ENCODE measurements at regions not wholly inside any gene's neighbourhood (a gene's known extent, or its start where the extent isn't known, plus 50 kb on each side); places are given as distances from the start of the nearest gene placed in this dataset.

DNA sequence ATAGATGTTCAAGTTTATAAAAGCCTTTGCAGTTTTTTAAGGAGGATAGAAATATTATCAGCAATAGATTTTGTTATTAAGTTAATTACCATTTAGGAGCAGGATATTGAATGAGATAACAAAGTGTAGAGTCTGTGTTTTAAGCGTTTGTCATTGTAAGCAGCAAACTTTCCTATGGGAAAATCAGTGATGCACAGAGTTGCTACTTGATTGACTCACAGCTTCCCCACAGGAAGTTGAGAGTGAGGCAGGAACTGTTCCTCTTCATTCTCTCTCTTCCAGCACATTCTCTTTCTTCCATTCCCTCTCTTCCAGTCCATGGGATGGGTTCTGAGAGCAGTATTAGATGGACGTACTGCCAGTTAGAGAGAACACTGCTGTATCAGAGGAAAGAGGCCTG, 867.7 kb upstream of the AGA start:
- Histone ChIP-seq H3K27ac (ENCODE audit: low read depth, low read length) (no peak overlapping the region), H3K9ac (ENCODE audit: low read depth in 1 of 3, low read length in 3 of 3) (no peak overlapping the region), H3K9me3 (ENCODE audit: control insufficient read depth in 3 of 3, low read length in 3 of 3) (no peaks in the 10 kb centered on the region), H3K4me1 (ENCODE audit: control insufficient read depth in 3 of 3, insufficient read depth in 3 of 3, low read length in 3 of 3) (no peaks in the 10 kb centered on the region), H3K27me3 (ENCODE audit: control insufficient read depth in 3 of 3, insufficient read depth in 3 of 3, low read length in 3 of 3) (no peaks in the 10 kb centered on the region), H3K4me3 (ENCODE audit: low read length in 3 of 3) (no peak overlapping the region), H3K36me3 (ENCODE audit: control insufficient read depth in 3 of 3, insufficient read depth in 3 of 3, low read length in 3 of 3) (no peaks in the 10 kb centered on the region)

DNA sequence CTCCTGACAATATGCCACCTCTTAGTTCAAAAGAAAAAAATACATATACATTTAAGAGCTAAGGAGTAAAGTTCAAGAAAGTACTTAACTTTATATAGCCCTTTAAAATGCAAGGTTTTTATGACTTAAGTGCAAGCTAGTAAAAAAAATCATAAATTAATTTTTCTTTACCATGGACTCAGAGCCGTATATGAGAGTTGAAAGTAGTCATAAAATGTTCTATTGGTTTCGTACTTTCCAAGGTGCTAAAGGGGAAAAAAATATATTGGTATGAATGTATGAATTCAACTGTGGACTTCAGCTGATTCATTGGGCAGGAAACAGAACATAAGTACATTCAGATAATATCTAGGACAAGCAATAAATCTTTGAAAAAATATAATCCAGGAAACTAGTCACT, 869.8 kb upstream of the AGA start:
- Histone ChIP-seq H3K4me3 (ENCODE audit: low read length in 3 of 3) (no peak overlapping the region), H3K9ac (ENCODE audit: low read depth in 1 of 3, low read length in 3 of 3) (no peak overlapping the region)

GRCh38 chr4:178314287-178314686, 872.0 kb upstream of the AGA start:
- Histone ChIP-seq H3K27me3 (ENCODE audit: control insufficient read depth in 3 of 3, insufficient read depth in 3 of 3, low read length in 3 of 3) (no peaks in the 10 kb centered on the region), H3K27ac (ENCODE audit: low read depth, low read length) (no peak overlapping the region), H3K36me3 (ENCODE audit: control insufficient read depth in 3 of 3, insufficient read depth in 3 of 3, low read length in 3 of 3) (no peaks in the 10 kb centered on the region)

More for the DNA sequence above, 869.8 kb upstream of the AGA start:
- Histone ChIP-seq H3K9me3 (ENCODE audit: control insufficient read depth in 3 of 3, low read length in 3 of 3) (no peaks in the 10 kb centered on the region), H3K27me3 (ENCODE audit: control insufficient read depth in 3 of 3, insufficient read depth in 3 of 3, low read length in 3 of 3) (no peaks in the 10 kb centered on the region), H3K36me3 (ENCODE audit: control insufficient read depth in 3 of 3, insufficient read depth in 3 of 3, low read length in 3 of 3) (no peaks in the 10 kb centered on the region), H3K4me1 (ENCODE audit: control insufficient read depth in 3 of 3, insufficient read depth in 3 of 3, low read length in 3 of 3) (no peaks in the 10 kb centered on the region), H3K27ac (ENCODE audit: low read depth, low read length) (no peak overlapping the region)

DNA sequence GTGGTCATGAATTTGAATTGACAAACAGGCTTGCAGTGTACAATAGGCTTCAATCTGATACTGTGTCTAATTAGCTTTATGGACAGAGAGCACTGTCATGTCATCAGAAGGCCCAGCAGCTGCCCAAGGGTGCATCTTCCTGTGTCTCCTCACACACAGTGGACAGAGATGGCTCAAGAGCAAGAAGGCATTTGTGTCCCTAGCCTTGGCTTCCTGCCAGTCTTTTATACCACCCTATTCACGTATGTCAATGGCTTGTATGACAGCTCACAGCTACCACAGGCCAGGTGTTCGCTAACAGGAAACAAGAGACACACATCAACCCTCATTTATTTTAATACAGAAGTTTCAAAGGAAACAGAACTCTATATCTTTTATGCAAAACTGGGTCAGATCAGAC, 874.0 kb upstream of the AGA start:
- no peak overlapping the region for H3K9ac ChIP-seq (ENCODE audit: low read depth in 1 of 3, low read length in 3 of 3)
- no peak overlapping the region for H3K27ac ChIP-seq (ENCODE audit: low read depth, low read length)
- H3K27me3 ChIP-seq (ENCODE audit: control insufficient read depth in 3 of 3, insufficient read depth in 3 of 3, low read length in 3 of 3), result no peaks in the 10 kb centered on the region
- H3K36me3 ChIP-seq (ENCODE audit: control insufficient read depth in 3 of 3, insufficient read depth in 3 of 3, low read length in 3 of 3), result no peaks in the 10 kb centered on the region
- no peaks in the 10 kb centered on the region for H3K9me3 ChIP-seq (ENCODE audit: control insufficient read depth in 3 of 3, low read length in 3 of 3)
- no peaks in the 10 kb centered on the region for H3K4me1 ChIP-seq (ENCODE audit: control insufficient read depth in 3 of 3, insufficient read depth in 3 of 3, low read length in 3 of 3)
- H3K4me3 ChIP-seq (ENCODE audit: low read length in 3 of 3), result no peak overlapping the region

More at GRCh38 chr4:178314287-178314686, 872.0 kb upstream of the AGA start:
- H3K4me3 ChIP-seq (ENCODE audit: low read length in 3 of 3), result no peak overlapping the region
- H3K4me1 ChIP-seq (ENCODE audit: control insufficient read depth in 3 of 3, insufficient read depth in 3 of 3, low read length in 3 of 3), result no peaks in the 10 kb centered on the region
- no peaks in the 10 kb centered on the region for H3K9me3 ChIP-seq (ENCODE audit: control insufficient read depth in 3 of 3, low read length in 3 of 3)
- no peak overlapping the region for H3K9ac ChIP-seq (ENCODE audit: low read depth in 1 of 3, low read length in 3 of 3)

- no peaks in the 10 kb centered on the region for H3K4me1 ChIP-seq (ENCODE audit: control insufficient read depth in 3 of 3, insufficient read depth in 3 of 3, low read length in 3 of 3)
- no peak overlapping the region for H3K4me3 ChIP-seq (ENCODE audit: low read length in 3 of 3)
- no peaks in the 10 kb centered on the region for H3K9me3 ChIP-seq (ENCODE audit: control insufficient read depth in 3 of 3, low read length in 3 of 3)
- no peak overlapping the region for H3K9ac ChIP-seq (ENCODE audit: low read depth in 1 of 3, low read length in 3 of 3)
- H3K27ac ChIP-seq (ENCODE audit: low read depth, low read length), result no peak overlapping the region
- H3K27me3 ChIP-seq (ENCODE audit: control insufficient read depth in 3 of 3, insufficient read depth in 3 of 3, low read length in 3 of 3), result no peaks in the 10 kb centered on the region
- no peaks in the 10 kb centered on the region for H3K36me3 ChIP-seq (ENCODE audit: control insufficient read depth in 3 of 3, insufficient read depth in 3 of 3, low read length in 3 of 3)
These were observed 877.8 kb upstream of the AGA start for GRCh38 chr4:178320003-178320402.

DNA sequence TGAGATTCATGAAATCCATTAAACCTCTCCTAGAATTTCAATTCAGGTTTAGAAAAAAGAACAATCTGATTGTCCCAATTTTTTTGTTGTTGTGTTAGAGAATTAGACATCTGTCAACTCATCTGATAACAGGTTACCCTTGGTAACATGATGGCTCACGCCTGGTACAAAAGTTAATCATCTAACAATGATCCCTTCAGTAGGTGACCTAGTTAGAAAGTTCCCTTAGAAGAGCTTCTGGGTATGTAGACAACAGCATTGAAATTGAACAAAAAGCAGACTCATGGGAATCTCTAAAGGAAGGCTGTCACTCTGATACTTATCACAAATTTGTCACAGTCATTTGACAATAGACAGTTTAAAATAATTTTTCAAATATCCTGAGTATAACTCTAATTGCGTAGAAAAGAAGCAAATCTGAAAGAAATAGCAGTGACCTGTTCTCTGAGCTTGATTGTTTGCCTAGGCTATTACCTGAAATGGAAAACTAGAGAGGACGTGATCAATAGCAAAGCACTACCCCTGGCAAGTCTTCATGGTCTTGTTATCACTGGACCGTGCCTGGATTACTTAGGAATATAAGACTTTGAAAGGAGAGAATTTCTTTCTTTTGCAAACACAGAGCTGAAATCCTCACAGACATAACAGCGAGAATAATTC, 880.4 kb upstream of the AGA start:
- no peaks in the 10 kb centered on the region for H3K36me3 ChIP-seq (ENCODE audit: control insufficient read depth in 3 of 3, insufficient read depth in 3 of 3, low read length in 3 of 3)
- H3K27ac ChIP-seq (ENCODE audit: low read depth, low read length), result no peak overlapping the region

DNA sequence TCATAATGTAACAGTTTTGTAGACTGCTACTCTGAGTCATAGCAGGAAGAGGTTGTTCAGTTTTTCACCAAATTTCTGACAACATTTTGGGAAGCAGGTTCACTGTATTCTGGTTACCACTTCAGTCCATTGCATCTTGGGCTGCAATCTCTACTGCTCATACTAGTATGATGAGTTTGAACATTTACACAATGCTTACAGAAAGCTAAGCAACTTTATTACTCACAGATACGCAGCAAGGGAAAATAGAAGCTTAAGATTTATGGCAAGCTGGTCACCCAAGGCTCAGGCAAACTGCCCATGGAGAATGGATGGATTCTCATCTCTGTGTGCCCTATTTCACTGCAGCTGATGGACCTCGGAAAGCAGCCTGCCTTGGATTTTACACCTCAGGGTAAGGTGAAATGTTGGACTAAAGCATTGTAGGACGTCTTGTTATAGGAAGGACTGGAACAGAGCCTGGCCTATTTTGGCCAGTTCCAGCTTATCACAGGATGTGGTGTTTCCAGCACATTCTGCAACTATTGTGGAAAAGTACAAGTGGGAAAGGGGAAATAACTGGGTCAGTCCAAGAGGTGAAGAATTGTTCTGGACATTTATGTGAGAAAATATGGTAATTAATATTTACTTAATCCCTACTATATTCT, 887.1 kb upstream of the AGA start:
- Histone ChIP-seq H3K36me3 (ENCODE audit: control insufficient read depth in 3 of 3, insufficient read depth in 3 of 3, low read length in 3 of 3) (no peaks in the 10 kb centered on the region), H3K4me3 (ENCODE audit: low read length in 3 of 3) (no peak overlapping the region), H3K4me1 (ENCODE audit: control insufficient read depth in 3 of 3, insufficient read depth in 3 of 3, low read length in 3 of 3) (no peaks in the 10 kb centered on the region), H3K9ac (ENCODE audit: low read depth in 1 of 3, low read length in 3 of 3) (no peak overlapping the region), H3K27ac (ENCODE audit: low read depth, low read length) (no peak overlapping the region), H3K27me3 (ENCODE audit: control insufficient read depth in 3 of 3, insufficient read depth in 3 of 3, low read length in 3 of 3) (no peaks in the 10 kb centered on the region), H3K9me3 (ENCODE audit: control insufficient read depth in 3 of 3, low read length in 3 of 3) (no peaks in the 10 kb centered on the region)

More for the DNA sequence above, 880.4 kb upstream of the AGA start:
- Histone ChIP-seq H3K27me3 (ENCODE audit: control insufficient read depth in 3 of 3, insufficient read depth in 3 of 3, low read length in 3 of 3) (no peaks in the 10 kb centered on the region), H3K9me3 (ENCODE audit: control insufficient read depth in 3 of 3, low read length in 3 of 3) (no peaks in the 10 kb centered on the region), H3K4me1 (ENCODE audit: control insufficient read depth in 3 of 3, insufficient read depth in 3 of 3, low read length in 3 of 3) (no peaks in the 10 kb centered on the region), H3K4me3 (ENCODE audit: low read length in 3 of 3) (no peak overlapping the region), H3K9ac (ENCODE audit: low read depth in 1 of 3, low read length in 3 of 3) (no peak overlapping the region)

GRCh38 chr4:178333355-178333754, 891.1 kb upstream of the AGA start:
- no peak overlapping the region for H3K9ac ChIP-seq (ENCODE audit: low read depth in 1 of 3, low read length in 3 of 3)
- no peak overlapping the region for H3K4me3 ChIP-seq (ENCODE audit: low read length in 3 of 3)
- no peaks in the 10 kb centered on the region for H3K4me1 ChIP-seq (ENCODE audit: control insufficient read depth in 3 of 3, insufficient read depth in 3 of 3, low read length in 3 of 3)
- no peaks in the 10 kb centered on the region for H3K27me3 ChIP-seq (ENCODE audit: control insufficient read depth in 3 of 3, insufficient read depth in 3 of 3, low read length in 3 of 3)
- no peaks in the 10 kb centered on the region for H3K36me3 ChIP-seq (ENCODE audit: control insufficient read depth in 3 of 3, insufficient read depth in 3 of 3, low read length in 3 of 3)
- H3K27ac ChIP-seq (ENCODE audit: low read depth, low read length), result no peak overlapping the region
- H3K9me3 ChIP-seq (ENCODE audit: control insufficient read depth in 3 of 3, low read length in 3 of 3), result no peaks in the 10 kb centered on the region

DNA sequence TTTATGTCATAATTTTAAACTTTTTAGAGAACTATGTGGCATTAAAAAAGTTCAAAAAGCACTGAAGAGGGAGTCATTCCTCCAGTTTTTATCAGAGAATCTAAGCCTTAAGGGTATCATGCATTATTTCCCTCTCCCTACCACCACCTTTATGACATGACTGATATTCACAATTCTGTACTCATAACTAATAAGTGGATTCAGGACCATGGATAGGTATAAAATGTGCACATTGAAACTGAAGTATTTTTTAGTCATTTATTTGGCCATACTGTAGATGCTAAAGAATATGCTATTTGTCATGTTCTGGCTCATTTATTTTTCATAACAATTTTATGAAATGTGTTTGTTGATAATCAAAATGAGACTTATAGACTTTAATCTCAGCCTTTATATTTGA, 897.5 kb upstream of the AGA start:
- no peak overlapping the region for H3K27ac ChIP-seq (ENCODE audit: low read depth, low read length)
- no peaks in the 10 kb centered on the region for H3K27me3 ChIP-seq (ENCODE audit: control insufficient read depth in 3 of 3, insufficient read depth in 3 of 3, low read length in 3 of 3)
- no peaks in the 10 kb centered on the region for H3K9me3 ChIP-seq (ENCODE audit: control insufficient read depth in 3 of 3, low read length in 3 of 3)
- H3K36me3 ChIP-seq (ENCODE audit: control insufficient read depth in 3 of 3, insufficient read depth in 3 of 3, low read length in 3 of 3), result no peaks in the 10 kb centered on the region
- no peaks in the 10 kb centered on the region for H3K4me1 ChIP-seq (ENCODE audit: control insufficient read depth in 3 of 3, insufficient read depth in 3 of 3, low read length in 3 of 3)
- H3K9ac ChIP-seq (ENCODE audit: low read depth in 1 of 3, low read length in 3 of 3), result no peak overlapping the region
- no peak overlapping the region for H3K4me3 ChIP-seq (ENCODE audit: low read length in 3 of 3)

- Histone ChIP-seq H3K9ac (ENCODE audit: low read depth in 1 of 3, low read length in 3 of 3) (no peak overlapping the region), H3K9me3 (ENCODE audit: control insufficient read depth in 3 of 3, low read length in 3 of 3) (no peaks in the 10 kb centered on the region), H3K4me3 (ENCODE audit: low read length in 3 of 3) (no peak overlapping the region), H3K4me1 (ENCODE audit: control insufficient read depth in 3 of 3, insufficient read depth in 3 of 3, low read length in 3 of 3) (no peaks in the 10 kb centered on the region), H3K27ac (ENCODE audit: low read depth, low read length) (no peak overlapping the region), H3K27me3 (ENCODE audit: control insufficient read depth in 3 of 3, insufficient read depth in 3 of 3, low read length in 3 of 3) (no peaks in the 10 kb centered on the region), H3K36me3 (ENCODE audit: control insufficient read depth in 3 of 3, insufficient read depth in 3 of 3, low read length in 3 of 3) (no peaks in the 10 kb centered on the region)
These were observed 898.2 kb upstream of the AGA start for GRCh38 chr4:178340468-178340867.

Data from skeletal muscle tissue (tissue), 3 donors.